GM18511 (cell line): ENCODE measurements at regions not wholly inside any gene's neighbourhood (a gene's known extent, or its start where the extent isn't known, plus 50 kb on each side); places are given as distances from the start of the nearest gene placed in this dataset.

Source experiments
- ATAC-seq: cut with Tn5 transposase; IDR thresholded peaks from one replicate; pipeline ENCODE4 v1.9.1; 2021; ENCODE audit warnings: mild to moderate bottlenecking, moderate library complexity; ENCODE audit not compliant: unreplicated experiment

DNA sequence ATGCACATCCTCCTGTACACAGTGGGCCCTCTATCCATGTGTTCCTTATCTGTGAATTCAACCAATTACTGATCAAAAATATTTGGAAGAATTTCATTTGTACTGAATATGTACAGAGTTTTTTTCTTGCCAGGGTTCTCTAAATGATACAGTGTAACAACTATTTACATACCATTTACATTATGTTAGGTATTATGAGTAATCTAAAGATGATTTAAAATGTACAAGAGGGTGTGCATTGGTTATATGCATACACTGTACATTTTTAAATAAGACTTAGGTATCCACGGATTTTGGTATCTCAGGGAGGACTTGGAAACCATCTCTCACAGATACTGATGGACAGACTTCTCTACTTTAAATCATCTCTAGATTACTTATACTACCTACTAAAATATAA lies 1333.9 kb downstream of the PCDH18 start:
- no peak for ATAC-seq

DNA sequence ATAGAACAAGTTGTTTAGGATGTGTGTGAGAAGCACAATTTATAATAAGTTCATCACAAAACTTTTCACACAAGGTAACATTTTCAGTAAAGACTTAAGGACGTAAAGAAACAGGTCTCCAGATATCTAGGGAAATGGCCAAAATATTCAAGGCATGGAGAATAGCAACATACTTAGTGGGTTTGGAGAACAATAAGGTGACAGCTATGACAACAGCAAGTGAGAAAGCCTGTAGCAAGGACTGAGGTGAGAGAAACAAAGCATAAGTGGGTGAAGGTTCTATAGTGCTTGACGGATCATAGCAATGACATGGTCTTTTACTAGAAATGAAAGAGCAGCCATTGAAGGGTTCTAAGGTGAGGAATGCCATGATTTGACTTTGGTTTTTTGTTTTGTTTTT lies 1337.3 kb downstream of the PCDH18 start:
- ATAC-seq, result no peak

DNA sequence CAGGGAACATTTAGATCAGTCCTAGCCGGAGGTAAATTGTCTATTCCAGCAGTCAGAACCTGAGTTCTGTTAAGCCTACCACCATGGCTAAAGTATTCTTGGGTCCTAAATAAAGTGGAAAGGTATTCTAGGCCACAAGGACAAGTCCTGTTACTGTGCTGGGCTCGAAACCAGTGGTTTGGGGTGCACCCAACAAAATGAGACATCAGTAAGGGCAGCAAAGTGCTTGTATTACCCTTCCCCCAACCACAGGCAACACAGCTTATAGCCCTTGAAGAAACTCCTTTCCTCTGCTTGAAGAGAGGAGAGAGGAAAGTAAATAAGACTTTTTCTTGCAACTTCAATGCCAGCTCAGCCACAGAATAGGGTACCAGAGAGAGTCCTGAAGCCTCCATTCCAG lies 1345.6 kb downstream of the PCDH18 start:
- ATAC-seq, result no peak

GRCh38 chr4:136183513-136183912 lies 1348.8 kb downstream of the PCDH18 start:
- no peak for ATAC-seq

- ATAC-seq, result no peak
These were observed 1375.3 kb downstream of the PCDH18 start for GRCh38 chr4:136156947-136157346.

DNA sequence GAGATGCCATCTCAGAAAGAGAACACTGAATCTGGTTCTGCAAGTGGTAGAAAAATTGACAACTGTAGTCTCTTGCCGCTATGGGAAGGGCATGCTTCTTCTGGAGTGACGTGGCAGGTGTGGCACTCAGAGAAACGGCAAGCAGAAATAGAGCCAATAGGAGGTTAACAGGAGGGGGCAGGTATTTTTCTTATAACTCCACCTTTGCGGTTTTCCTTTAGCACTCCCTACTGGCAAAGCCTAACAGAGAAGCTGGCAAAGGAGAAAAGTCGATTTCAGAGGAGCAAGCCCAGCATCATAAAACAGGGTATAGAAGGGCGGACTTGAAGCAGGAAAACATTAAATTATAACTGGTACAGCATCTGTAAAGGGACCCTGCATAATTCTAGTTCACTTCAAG lies 1382.2 kb downstream of the PCDH18 start:
- no peak for ATAC-seq

- ATAC-seq, result no peak
These were observed 1395.7 kb downstream of the PCDH18 start for GRCh38 chr4:136136601-136137000.

DNA sequence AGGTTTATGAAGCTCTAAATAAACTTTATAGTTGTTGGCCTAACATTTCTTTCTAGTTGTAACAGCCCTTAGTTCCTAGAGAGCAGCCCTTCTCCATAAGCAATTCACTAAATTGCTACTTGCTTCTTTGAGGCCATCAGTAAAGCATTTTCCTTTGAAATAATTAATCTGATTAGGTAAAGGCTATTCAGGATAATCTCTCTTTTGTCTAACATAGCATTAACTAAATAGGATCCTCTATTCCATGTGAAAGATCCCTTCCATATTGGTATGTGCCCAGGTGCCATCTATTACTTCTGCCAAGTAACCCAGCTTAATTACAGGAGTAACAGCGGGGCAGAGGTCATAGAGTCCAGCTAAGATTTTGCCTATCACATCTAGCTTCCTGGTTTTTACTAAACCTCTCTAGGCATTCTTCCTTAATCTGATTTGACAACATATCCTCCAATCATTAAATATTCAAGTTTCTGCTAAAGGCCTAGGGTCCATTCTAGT lies 1408.0 kb downstream of the PCDH18 start:
- ATAC-seq, result no peak

DNA sequence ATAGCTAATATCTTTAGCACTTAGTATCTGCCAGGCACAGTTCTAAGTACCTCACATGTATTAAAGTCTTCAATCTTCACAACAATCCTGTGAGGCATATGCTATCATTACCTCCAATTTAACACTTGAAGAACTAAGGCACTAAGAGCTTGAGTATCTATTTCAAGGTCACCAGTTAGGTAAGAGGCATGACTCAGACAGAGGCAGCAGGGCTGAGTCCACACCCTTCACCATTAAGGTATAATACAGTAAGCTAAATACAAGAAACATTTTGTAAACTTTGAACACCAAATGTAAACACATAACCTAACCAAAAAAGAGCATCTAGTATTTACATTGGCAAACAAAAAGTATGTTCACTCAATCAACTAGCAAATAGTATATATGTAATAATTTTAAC lies 1410.9 kb downstream of the PCDH18 start:
- ATAC-seq, result no peak

GRCh38 chr4:136113921-136114320 lies 1418.4 kb downstream of the PCDH18 start:
- ATAC-seq, result no peak

DNA sequence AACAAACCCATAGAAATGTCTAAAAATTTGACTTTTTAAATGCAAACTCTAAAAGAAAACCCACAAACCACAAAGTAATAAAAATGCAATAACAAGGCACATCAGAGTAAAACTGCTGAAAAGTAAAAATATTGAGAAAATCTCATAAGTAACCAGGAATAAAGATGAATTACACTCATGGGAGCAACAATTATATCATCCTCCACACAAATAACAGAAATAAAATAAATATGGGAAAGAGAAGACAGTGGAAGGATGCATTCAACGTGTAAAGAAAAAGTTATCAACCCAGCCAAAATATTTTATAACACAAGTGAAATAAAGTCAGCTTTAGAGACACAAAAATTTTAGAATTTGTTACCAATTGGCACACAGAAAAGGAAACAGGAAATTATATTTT lies 1420.2 kb downstream of the PCDH18 start:
- no peak for ATAC-seq

- no peak for ATAC-seq
These were observed 1425.5 kb downstream of the PCDH18 start for GRCh38 chr4:136106753-136107152.

DNA sequence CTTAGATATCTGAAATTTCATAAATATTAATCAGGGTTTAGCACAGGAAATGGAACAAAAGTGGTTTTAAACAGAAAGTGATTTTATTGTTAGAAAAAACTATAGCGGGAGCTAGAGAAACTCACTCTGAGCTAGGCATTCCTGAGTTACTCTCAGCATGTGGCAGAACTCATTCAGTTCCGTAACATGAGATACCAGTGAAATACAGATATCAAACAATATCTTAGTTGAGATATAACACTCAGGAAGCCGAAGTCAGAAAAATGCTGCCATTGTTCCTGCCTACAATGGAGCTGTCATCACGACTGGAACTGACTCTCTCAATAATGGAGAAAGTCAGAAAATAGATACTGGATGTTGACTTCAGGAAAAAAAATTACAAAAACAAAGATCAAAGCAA lies 1428.7 kb downstream of the PCDH18 start:
- no peak for ATAC-seq

- no peak for ATAC-seq
These were observed 1434.6 kb downstream of the PCDH18 start for GRCh38 chr4:136097676-136098075.

DNA sequence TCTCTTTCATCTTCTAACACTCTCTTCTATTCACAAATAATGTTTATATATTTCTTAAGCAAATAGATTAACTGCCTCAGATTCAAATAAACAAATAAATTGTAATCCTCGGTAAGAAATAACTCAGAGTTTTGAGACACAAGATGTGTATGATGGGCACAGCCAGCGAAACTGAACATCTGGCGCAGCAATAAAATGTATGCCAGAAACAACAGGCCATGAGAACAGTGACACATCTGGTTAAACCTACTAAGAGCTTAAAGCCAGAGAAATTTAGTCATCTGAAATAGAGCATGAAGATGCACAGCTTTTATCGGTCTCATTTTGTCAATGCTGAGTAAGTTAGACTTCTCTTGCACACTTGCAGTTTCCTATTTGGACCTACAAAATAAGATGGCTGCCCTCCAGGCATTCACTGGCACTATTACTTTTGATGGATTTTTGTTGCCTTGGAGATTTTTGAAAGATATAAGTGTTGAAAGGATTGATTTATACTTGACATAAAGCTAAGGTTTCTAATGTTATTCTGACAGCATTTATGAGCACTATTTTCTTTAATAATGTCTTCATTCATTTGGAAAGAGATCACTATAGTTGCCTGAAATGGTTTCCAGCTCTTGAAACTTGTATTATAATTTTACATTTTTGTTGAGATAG lies 1444.0 kb downstream of the PCDH18 start:
- ATAC-seq, result no peak

DNA sequence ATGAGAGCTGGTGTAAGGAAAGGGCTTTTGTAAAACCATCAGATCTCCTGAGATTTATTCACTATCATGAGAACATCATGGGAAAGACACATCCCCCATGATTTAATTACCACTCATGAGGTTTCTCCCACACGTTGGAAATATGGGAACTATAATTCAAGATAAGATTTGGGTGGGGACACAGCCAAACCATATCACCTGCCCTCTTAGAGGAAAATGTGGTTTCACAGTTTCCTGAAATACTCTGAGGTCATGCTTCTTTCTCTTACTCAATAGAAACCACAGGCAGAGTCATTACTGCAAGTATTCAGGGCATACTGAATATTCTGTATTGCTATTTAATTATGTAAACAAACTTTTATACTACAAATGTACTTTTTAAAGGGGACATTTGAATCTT lies 1453.3 kb downstream of the PCDH18 start:
- ATAC-seq, result no peak

DNA sequence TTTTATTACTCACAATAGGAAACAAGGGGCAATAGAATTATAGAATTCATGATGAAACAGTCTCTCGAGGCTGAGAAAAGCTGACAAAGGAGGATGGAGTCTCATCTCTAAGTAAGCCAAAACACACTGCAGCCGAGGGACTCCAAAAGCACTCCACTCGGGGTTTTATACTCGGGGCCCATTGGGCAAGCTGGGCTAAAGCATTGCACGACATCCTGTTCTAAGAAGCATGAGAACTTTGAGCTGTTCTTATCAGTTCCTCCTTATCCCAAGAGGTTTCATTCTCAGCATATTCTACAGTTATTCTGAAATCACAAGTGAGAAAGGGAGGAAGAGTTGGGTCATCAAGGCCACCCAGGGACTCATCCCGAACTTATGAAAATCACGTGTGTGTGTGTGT lies 1475.5 kb downstream of the PCDH18 start:
- ATAC-seq, result no peak

DNA sequence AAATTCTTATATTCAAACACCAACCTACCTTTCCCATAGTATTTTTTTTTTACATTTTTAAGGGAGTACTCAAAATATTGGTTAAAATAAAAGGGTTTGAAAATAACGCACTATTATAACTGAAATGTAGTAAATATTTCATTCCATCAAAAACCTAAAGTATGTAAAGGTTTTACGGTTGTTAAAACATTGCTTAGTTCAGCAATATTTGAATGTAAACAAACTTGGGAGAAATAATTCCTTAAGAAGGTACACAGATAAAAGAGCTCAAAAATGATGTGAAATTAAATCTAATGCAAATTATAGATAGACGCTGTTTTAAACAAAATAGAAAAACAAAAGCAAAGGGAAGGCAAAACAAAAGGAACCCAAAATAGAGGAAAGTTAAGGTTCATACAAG lies 1476.9 kb downstream of the PCDH18 start:
- ATAC-seq, result no peak

DNA sequence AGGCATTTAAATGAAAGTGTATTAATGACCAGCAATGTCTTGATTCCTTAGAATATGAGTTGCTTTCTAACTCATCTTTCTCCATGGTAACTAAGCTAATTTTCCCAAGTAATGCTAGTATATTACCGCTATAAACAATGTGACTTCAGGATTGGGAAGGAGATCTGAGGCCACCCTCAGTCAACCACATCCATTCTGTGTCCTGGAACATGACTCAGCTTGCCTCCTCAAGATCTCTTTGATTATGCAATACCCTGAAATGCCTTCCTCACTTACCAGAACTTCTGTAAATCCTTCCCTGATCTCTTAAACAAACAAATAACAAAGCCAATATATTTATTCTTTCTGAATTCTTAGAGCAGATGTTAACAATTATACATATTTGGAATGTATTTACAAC lies 1495.5 kb downstream of the PCDH18 start:
- no peak for ATAC-seq

- ATAC-seq, result no peak
These were observed 1499.9 kb downstream of the PCDH18 start for GRCh38 chr4:136032391-136032790.

GRCh38 chr4:136025540-136025939 lies 1506.8 kb downstream of the PCDH18 start:
- no peak for ATAC-seq

GRCh38 chr4:136017556-136017955 lies 1514.7 kb downstream of the PCDH18 start:
- ATAC-seq, result no peak

- no peak for ATAC-seq
These were observed 1520.1 kb downstream of the PCDH18 start for GRCh38 chr4:136012220-136012619.
